IMR-90 (cell line): ENCODE measurements at regions not wholly inside any gene's neighbourhood (a gene's known extent, or its start where the extent isn't known, plus 50 kb on each side); places are given as distances from the start of the nearest gene placed in this dataset.

Experiments used
- ATAC-seq: fragments of 200-7000 bp; cut with Tn5 transposase; 2 replicates; pipeline ENCODE4 v1.9.1; 2020; ENCODE audit warnings: low read depth, mild to moderate bottlenecking, moderate library complexity
- BruUV-seq: library from RNA; stranded (reverse); fragments of 400-500 nt; replicated peaks from 2 replicates; lab custom pipeline; 2021; lab: Mats Ljungman, UMichigan
- CTCF ChIA-PET: fragments of 300-600 bp; formaldehyde crosslinking; extraction: SDS; loops from one replicate; lab custom pipeline; 2021; ENCODE audit warnings: antibody characterized with exemption; lab: Yijun Ruan, JAX
- POLR2A ChIA-PET: fragments of 300-600 bp; sonication (Branson Sonifier 250); formaldehyde crosslinking; loops from one replicate; lab custom pipeline; 2022; ENCODE audit warnings: antibody characterized with exemption; ENCODE audit not compliant: unreplicated experiment; lab: Charles Lee
- DNase-seq: peaks from one replicate; pipeline ENCODE4 v3.0.0; 2013
- H2AFZ ChIP-seq: replicated peaks from 2 replicates; pipeline ENCODE3; 2013; ENCODE audit warnings: low read length, mild to moderate bottlenecking; ENCODE audit not compliant: poor library complexity
- H2AK5ac ChIP-seq: 2 replicates; pipeline ENCODE4 v1.6.1; 2013; ENCODE audit warnings: low read depth, low read length, inconsistent platforms
- H2AK9ac ChIP-seq: replicated peaks from 2 replicates; pipeline ENCODE3; 2013; ENCODE audit warnings: mild to moderate bottlenecking, low read depth, low read length, moderate library complexity; ENCODE audit not compliant: poor library complexity
- H2BK120ac ChIP-seq: 2 replicates; pipeline ENCODE4 v1.6.1; 2013; ENCODE audit warnings: low read depth, low read length, inconsistent platforms
- H2BK15ac ChIP-seq: 3 replicates; pipeline ENCODE4 v1.6.1; 2013; ENCODE audit warnings: low read depth, low read length, inconsistent platforms
- H2BK20ac ChIP-seq: 2 replicates; pipeline ENCODE4 v1.6.1; 2013; ENCODE audit warnings: low read depth, mild to moderate bottlenecking, inconsistent platforms, low read length, moderate library complexity
- H2BK5ac ChIP-seq: 2 replicates; pipeline ENCODE4 v1.6.1; 2013; ENCODE audit warnings: mild to moderate bottlenecking, low read depth, low read length, inconsistent platforms; ENCODE audit not compliant: poor library complexity, severe bottlenecking
- H3K14ac ChIP-seq: replicated peaks from 2 replicates; pipeline ENCODE4 v1.6.1; 2013; ENCODE audit warnings: low read depth, low read length, inconsistent platforms
- H3K18ac ChIP-seq: 2 replicates; pipeline ENCODE4 v1.6.1; 2013; ENCODE audit warnings: low read depth, low read length, control low read depth
- H3K23ac ChIP-seq: 2 replicates; pipeline ENCODE4 v1.6.1; 2013; ENCODE audit warnings: low read depth, low read length, inconsistent platforms
- H3K27ac ChIP-seq: 2 replicates; pipeline ENCODE4 v1.5.1; 2013; ENCODE audit warnings: mild to moderate bottlenecking, control low read depth, low read length; ENCODE audit not compliant: insufficient read depth
- H3K27me3 ChIP-seq: 2 replicates; pipeline ENCODE4 v1.6.1; 2013; ENCODE audit warnings: low read length; ENCODE audit not compliant: control insufficient read depth, insufficient read depth
- H3K36me3 ChIP-seq: 2 replicates; pipeline ENCODE4 v1.6.1; 2013; ENCODE audit warnings: low read length, mixed read lengths; ENCODE audit not compliant: control insufficient read depth, insufficient read depth
- H3K4ac ChIP-seq: 2 replicates; pipeline ENCODE4 v1.6.1; 2013; ENCODE audit warnings: low read depth, low read length, inconsistent platforms
- H3K4me1 ChIP-seq: 2 replicates; pipeline ENCODE4 v1.6.1; 2013; ENCODE audit warnings: low read length, mixed read lengths; ENCODE audit not compliant: control insufficient read depth, insufficient read depth
- H3K4me2 ChIP-seq: 2 replicates; pipeline ENCODE4 v1.6.1; 2013; ENCODE audit warnings: low read depth, mild to moderate bottlenecking, control low read depth, low read length, moderate library complexity
- H3K4me3 ChIP-seq: 2 replicates; pipeline ENCODE4 v1.5.1; 2013; ENCODE audit warnings: low read depth, mild to moderate bottlenecking, control low read depth, low read length, moderate library complexity; ENCODE audit not compliant: insufficient read depth
- H3K56ac ChIP-seq: 2 replicates; pipeline ENCODE4 v1.6.1; 2013; ENCODE audit warnings: low read length, inconsistent platforms; ENCODE audit not compliant: insufficient read depth; ENCODE audit errors: extremely low read depth
- H3K79me1 ChIP-seq, 2 experiments: 2 replicates each; pipeline ENCODE4 v1.6.1; 2013; ENCODE audit warnings: low read length in 2 of 2, inconsistent platforms in 1 of 2, low read depth in 1 of 2
- H3K9ac ChIP-seq: 2 replicates; pipeline ENCODE4 v1.6.1; 2013; ENCODE audit warnings: low read depth, low read length, control low read depth
- H3K9me1 ChIP-seq: 2 replicates; pipeline ENCODE4 v1.6.1; 2013; ENCODE audit warnings: low read length, inconsistent platforms; ENCODE audit not compliant: insufficient read depth
- H3K9me3 ChIP-seq: 2 replicates; pipeline ENCODE4 v1.6.1; 2013; ENCODE audit warnings: low read length; ENCODE audit not compliant: control insufficient read depth, insufficient read depth
- H4K20me1 ChIP-seq: 2 replicates; pipeline ENCODE4 v1.6.1; 2013; ENCODE audit warnings: low read length, inconsistent platforms; ENCODE audit not compliant: insufficient read depth
- H4K5ac ChIP-seq: 2 replicates; pipeline ENCODE4 v1.6.1; 2013; ENCODE audit warnings: mild to moderate bottlenecking, low read depth, low read length, control low read depth
- H4K8ac ChIP-seq, 2 experiments: 2 replicates each; pipeline ENCODE4 v1.6.1; 2013; ENCODE audit warnings: low read depth in 2 of 2, low read length in 2 of 2, control low read depth in 1 of 2, inconsistent platforms in 1 of 2
- H4K91ac ChIP-seq: 2 replicates; pipeline ENCODE4 v1.6.1; 2013; ENCODE audit warnings: low read depth, low read length, inconsistent platforms; ENCODE audit not compliant: insufficient read depth
- BHLHE40 ChIP-seq: fragments of 150-350 bp; IDR thresholded peaks from 2 replicates; pipeline ENCODE4 v1.6.1; 2016; ENCODE audit warnings: mild to moderate bottlenecking, low read depth, low read length
- CEBPB ChIP-seq: IDR thresholded peaks from 2 replicates; pipeline ENCODE4 v1.6.1; 2012; ENCODE audit warnings: low read depth, low read length, improper control_type of control experiment
- CHD1 ChIP-seq: IDR thresholded peaks from 2 replicates; pipeline ENCODE4 v1.6.1; 2012; ENCODE audit warnings: low read depth, low read length, improper control_type of control experiment
- FOS ChIP-seq: fragments of 150-350 bp; IDR thresholded peaks from 2 replicates; pipeline ENCODE4 v1.6.1; 2016; ENCODE audit warnings: low read depth, low read length
- MAFK ChIP-seq: IDR thresholded peaks from 2 replicates; pipeline ENCODE4 v1.6.1; 2012; ENCODE audit warnings: low read depth, low read length, improper control_type of control experiment
- POLR2A ChIP-seq: IDR thresholded peaks from 2 replicates; pipeline ENCODE4 v1.6.1; 2012; ENCODE audit warnings: mild to moderate bottlenecking, low read depth, low read length
- RAD21 ChIP-seq: IDR thresholded peaks from 2 replicates; pipeline ENCODE4 v1.6.1; 2012; ENCODE audit warnings: low read length, improper control_type of control experiment
- RCOR1 ChIP-seq: IDR thresholded peaks from 2 replicates; pipeline ENCODE4 v1.6.1; 2012; ENCODE audit warnings: mild to moderate bottlenecking, low read length, improper control_type of control experiment; ENCODE audit not compliant: insufficient replicate concordance
- SMC3 ChIP-seq: fragments of 150-350 bp; IDR thresholded peaks from 2 replicates; pipeline ENCODE4 v1.6.1; 2016; ENCODE audit warnings: low read depth, mild to moderate bottlenecking, antibody characterized with exemption, low read length, moderate library complexity
- WGBS, 2 experiments: methylation state at CpG; one replicate each; pipeline versions ENCODE4 v1.1.5 to v1.1.7; 2013; ENCODE audit warnings: missing lambda C conversion rate in 2 of 2; ENCODE audit not compliant: insufficient read length in 1 of 2; ENCODE audit errors: extremely low coverage in 2 of 2; 5-methylcytosine and 5-hydroxymethylcytosine counted together
- dilution Hi-C: fragments of 300-500 bp; cut with HindIII; formaldehyde crosslinking; loops from one replicate; pipeline ENCODE4 v1.14.3; 2018; ENCODE audit warnings: low sequenced_read_pairs; ENCODE audit not compliant: unreplicated experiment
- in situ Hi-C: fragments of 300-500 bp; cut with MboI; formaldehyde crosslinking; loops from 3 replicates; pipeline ENCODE4 v1.14.3; 2019; ENCODE audit warnings: low sequenced_read_pairs, inconsistent platforms, mixed read lengths
- intact Hi-C: fragments of 100-400 bp; cut with micrococcal nuclease; formaldehyde crosslinking; loops from 2 replicates; pipeline ENCODE4 v1.10.0; 2022
- TF ChIP-seq, protein P1 (sequence below): fragments of 150-350 bp; IDR thresholded peaks from 2 replicates; pipeline ENCODE4 v1.6.1; 2017; ENCODE audit warnings: mild to moderate bottlenecking, antibody characterized with exemption, low read length, low read depth
- TF ChIP-seq, protein P2 (sequence below): fragments of 150-350 bp; IDR thresholded peaks from 2 replicates; pipeline ENCODE4 v1.6.1; 2016; ENCODE audit warnings: low read depth, mild to moderate bottlenecking, low read length, moderate library complexity, borderline replicate concordance

DNA sequence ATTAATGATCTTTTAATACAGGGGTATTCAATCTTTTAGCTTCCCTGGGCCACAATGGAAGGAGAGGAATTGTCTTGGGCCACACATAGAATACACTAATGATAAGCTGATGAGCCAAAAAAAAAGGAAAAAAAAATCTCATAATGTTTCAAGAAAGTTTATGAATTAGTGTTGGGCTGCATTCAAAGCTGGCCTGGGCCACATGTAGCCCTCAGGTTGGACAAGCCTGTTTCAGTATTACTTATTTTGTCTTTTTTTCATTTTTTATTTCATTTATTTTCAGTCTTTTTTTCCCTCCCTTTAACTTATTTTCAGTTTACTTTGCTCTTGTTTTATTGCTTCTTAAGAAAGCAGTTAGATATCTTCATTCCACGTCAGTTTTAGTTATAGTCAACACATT is 2171.8 kb upstream of the DEFB115 start:
- no peak overlapping the region for H3K27ac ChIP-seq
- no peak overlapping the region for H2BK5ac ChIP-seq
- TF ChIP-seq, protein P1, sequence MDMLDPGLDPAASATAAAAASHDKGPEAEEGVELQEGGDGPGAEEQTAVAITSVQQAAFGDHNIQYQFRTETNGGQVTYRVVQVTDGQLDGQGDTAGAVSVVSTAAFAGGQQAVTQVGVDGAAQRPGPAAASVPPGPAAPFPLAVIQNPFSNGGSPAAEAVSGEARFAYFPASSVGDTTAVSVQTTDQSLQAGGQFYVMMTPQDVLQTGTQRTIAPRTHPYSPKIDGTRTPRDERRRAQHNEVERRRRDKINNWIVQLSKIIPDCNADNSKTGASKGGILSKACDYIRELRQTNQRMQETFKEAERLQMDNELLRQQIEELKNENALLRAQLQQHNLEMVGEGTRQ: no peak
- TF ChIP-seq FOS: no peak
- no peak for TF ChIP-seq CHD1
- no peak for TF ChIP-seq BHLHE40
- TF ChIP-seq CEBPB: no peak
- TF ChIP-seq POLR2A: no peak
- TF ChIP-seq SMC3: no peak
- no peak for TF ChIP-seq RAD21
- TF ChIP-seq MAFK: no peak
- TF ChIP-seq RCOR1: no peak
- TF ChIP-seq, protein P2, sequence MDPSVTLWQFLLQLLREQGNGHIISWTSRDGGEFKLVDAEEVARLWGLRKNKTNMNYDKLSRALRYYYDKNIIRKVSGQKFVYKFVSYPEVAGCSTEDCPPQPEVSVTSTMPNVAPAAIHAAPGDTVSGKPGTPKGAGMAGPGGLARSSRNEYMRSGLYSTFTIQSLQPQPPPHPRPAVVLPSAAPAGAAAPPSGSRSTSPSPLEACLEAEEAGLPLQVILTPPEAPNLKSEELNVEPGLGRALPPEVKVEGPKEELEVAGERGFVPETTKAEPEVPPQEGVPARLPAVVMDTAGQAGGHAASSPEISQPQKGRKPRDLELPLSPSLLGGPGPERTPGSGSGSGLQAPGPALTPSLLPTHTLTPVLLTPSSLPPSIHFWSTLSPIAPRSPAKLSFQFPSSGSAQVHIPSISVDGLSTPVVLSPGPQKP: no peak
- no peak for ATAC-seq
- H3K23ac ChIP-seq: no peak overlapping the region
- no peak overlapping the region for H3K56ac ChIP-seq
- H4K20me1 ChIP-seq: no peaks in the 10 kb centered on the region
- no CpG with 5 or more reads among the region's 1 CpG for WGBS, 2 experiments
- H3K9me3 ChIP-seq: peaks cover 8% of the 10 kb centered on the region
- POLR2A ChIA-PET: no interaction called here
- H2AFZ ChIP-seq: no peak overlapping the region
- BruUV-seq: no TSS peak
- no peak overlapping the region for H2AK9ac ChIP-seq
- H4K8ac ChIP-seq: no peak overlapping the region
- no peak overlapping the region for H2BK15ac ChIP-seq
- no peaks in the 10 kb centered on the region for H3K27me3 ChIP-seq
- H3K14ac ChIP-seq: no peak overlapping the region
- no peak overlapping the region for H3K4me2 ChIP-seq
- dilution Hi-C loops: no loop called here
- intact Hi-C loops: no loop called here
- no peak overlapping the region for H2BK120ac ChIP-seq
- H4K5ac ChIP-seq: no peak overlapping the region
- no peak overlapping the region for H4K91ac ChIP-seq
- H3K79me1 ChIP-seq: no peaks in the 10 kb centered on the region
- DNase-seq: no peak
- CTCF ChIA-PET: no interaction called here
- in situ Hi-C loops: no loop called here
- H3K36me3 ChIP-seq: no peaks in the 10 kb centered on the region
- H2BK20ac ChIP-seq: no peak overlapping the region
- H3K4ac ChIP-seq: no peak overlapping the region
- H3K9ac ChIP-seq: no peak overlapping the region
- H2AK5ac ChIP-seq: no peak overlapping the region
- H3K18ac ChIP-seq: no peak overlapping the region
- no peaks in the 10 kb centered on the region for H3K9me1 ChIP-seq
- H3K4me3 ChIP-seq: no peak overlapping the region
- H3K4me1 ChIP-seq: no peaks in the 10 kb centered on the region
